HG03457 (cell line): ENCODE measurements at regions not wholly inside any gene's neighbourhood (a gene's known extent, or its start where the extent isn't known, plus 50 kb on each side); places are given as distances from the start of the nearest gene placed in this dataset.

ENCODE experiments used
- ATAC-seq: cut with Tn5 transposase; IDR thresholded peaks from one replicate; pipeline ENCODE4 v1.9.1; 2021; ENCODE audit warnings: moderate number of reproducible peaks; ENCODE audit not compliant: unreplicated experiment

- no peak for ATAC-seq
Measured at GRCh38 chr10:107415446-107415845, 250.9 kb upstream of the SORCS1 start.

- ATAC-seq = no peak
Measured at GRCh38 chr10:107413971-107414370, 249.5 kb upstream of the SORCS1 start.

DNA sequence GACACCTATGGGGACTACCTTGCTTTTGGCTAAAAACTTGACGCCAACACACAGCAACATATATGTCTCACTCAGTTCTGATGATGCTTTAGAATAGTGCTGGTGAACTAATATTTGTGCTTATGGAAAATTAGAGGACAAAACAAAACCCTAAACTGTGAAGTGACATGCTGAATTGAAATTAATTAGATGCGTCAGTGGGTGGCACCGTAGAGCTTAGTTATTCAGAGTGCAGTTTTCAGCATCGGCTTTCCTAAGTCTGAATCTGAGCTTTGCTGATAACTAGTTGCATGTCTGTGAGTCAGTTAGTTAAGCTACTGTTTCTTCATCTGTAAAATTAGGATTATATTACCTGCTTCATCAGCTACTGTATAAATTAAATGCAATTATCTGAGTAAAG lies 245.0 kb upstream of the SORCS1 start:
- no peak for ATAC-seq

DNA sequence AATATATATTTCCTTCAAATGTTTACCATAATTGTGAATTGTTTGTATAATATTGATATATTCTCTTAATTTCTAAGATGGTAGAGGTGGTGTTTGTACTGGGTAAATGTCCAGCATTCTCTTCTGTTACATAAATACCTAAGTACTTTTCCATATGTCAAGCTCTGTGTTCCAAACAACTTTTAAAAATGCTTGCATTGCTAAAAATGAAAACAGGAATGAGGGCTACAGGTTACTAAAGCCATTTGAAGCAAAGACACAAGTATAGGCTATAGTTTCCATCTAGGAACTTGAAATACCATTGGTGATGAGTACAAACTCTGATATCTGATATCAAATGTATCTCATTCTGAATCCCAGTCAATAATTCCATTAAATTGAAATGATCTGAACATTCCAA lies 233.6 kb upstream of the SORCS1 start:
- no peak for ATAC-seq

- no peak for ATAC-seq
Measured at GRCh38 chr10:107391901-107392300, 227.4 kb upstream of the SORCS1 start.

GRCh38 chr10:107390563-107390962 lies 226.1 kb upstream of the SORCS1 start:
- no peak for ATAC-seq

- ATAC-seq = no peak
Measured at GRCh38 chr10:107383357-107383756, 218.9 kb upstream of the SORCS1 start.

- no peak for ATAC-seq
Measured at GRCh38 chr10:107379601-107380000, 215.1 kb upstream of the SORCS1 start.

- no peak for ATAC-seq
Measured at GRCh38 chr10:107371801-107372200, 207.3 kb upstream of the SORCS1 start.

DNA sequence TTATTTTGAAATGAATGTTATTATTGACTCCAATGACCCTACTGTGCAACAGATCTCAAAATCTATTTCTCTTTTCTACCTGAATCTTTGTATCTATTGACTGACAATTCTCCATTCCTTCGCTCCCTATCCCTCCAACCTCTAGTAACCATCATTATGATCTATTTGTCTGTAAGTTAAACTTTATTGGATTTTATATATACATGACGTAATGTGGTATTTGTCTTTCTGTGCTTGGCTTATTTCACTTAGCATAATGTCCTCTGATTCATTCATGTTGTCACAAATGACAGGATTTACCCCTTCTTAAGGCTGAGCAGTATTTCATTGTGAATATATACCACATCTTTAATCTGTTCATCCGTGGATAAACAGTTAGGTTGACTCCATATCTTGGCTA lies 200.4 kb upstream of the SORCS1 start:
- no peak for ATAC-seq

DNA sequence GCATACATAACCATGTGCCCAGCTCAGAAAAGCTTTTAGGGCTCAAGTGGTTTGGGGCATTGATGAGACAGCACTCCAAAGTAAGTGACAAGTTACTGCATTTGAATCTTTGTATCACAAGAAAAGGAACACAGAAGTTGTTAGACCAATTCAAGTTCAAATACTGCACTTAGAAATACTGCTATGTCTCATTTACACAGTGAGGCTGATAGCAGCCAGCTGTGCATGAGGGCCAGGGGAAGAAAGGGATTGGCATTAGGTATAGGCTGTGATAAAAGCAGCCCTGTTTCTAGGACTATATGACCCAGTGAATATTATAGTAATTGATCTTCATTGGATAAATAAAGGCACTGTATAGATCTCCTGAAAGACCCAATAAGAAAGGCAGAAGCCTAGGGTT lies 197.8 kb upstream of the SORCS1 start:
- no peak for ATAC-seq

DNA sequence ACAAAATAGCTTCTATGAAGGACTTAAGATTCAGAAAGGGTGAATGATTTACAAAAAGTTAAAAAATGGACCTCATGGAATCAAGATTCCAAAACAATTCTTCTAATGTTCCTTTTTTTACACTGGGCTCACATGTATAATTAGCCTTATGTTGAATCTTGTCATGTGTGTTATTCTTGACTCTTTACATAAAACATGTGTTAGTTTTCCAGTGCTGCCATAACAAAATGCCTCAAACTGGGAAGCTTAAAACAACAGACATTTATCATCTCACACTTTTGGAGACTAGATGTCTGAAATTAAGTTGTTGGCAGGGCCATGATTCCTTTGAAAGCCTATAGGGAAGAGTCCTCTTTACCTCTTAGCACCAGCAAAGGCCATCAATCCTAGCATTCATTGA lies 192.5 kb upstream of the SORCS1 start:
- ATAC-seq = no peak

GRCh38 chr10:107356396-107356795 lies 191.9 kb upstream of the SORCS1 start:
- no peak for ATAC-seq

DNA sequence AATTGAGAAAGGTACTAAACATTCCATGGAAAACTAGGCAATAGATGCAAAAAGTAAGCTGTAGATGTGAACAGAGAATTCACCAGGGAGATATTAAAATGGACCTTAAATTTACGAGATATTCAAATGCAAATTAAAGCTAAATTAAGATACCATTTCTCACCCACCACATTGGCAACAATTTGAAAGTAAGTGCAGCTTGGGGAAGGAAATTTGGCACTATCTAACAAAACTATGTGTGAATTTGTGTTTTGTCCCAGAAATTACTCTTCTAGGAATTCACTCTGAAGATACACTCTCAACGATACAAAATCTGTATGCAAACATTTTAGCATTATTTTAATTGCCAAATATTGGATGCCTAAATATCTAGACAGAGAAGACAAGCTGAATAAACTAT lies 178.2 kb upstream of the SORCS1 start:
- ATAC-seq = no peak

- ATAC-seq = no peak
Measured at GRCh38 chr10:107341281-107341680, 176.8 kb upstream of the SORCS1 start.

- no peak for ATAC-seq
Measured at GRCh38 chr10:107340326-107340725, 175.8 kb upstream of the SORCS1 start.

GRCh38 chr10:107336061-107336460 lies 171.6 kb upstream of the SORCS1 start:
- no peak for ATAC-seq

GRCh38 chr10:107317592-107317991 lies 153.1 kb upstream of the SORCS1 start:
- ATAC-seq = no peak

- no peak for ATAC-seq
Measured at GRCh38 chr10:107303203-107303602, 138.7 kb upstream of the SORCS1 start.

GRCh38 chr10:107299606-107300005 lies 135.1 kb upstream of the SORCS1 start:
- ATAC-seq = no peak

- ATAC-seq = no peak
Measured at GRCh38 chr10:107284187-107284586, 119.7 kb upstream of the SORCS1 start.

DNA sequence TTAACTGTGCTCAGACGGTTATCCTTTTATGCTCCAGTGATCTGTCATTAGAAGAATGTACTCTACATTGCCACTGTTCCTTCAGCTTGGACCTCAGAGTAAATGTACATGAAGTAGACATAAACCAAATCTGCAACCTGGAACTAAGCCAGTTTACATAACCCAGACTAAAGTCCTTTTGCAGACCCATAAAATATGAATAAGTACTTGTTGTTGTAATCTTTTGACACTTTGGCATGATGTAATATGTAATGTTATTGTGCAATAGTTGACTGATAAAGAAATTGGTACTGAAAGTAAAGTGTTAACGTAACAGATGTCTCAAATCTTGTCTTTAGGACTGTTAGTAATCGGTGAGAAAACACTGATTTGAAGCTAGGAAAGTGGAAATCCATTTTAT lies 115.8 kb upstream of the SORCS1 start:
- no peak for ATAC-seq

- ATAC-seq = no peak
Measured at GRCh38 chr10:107277591-107277990, 113.1 kb upstream of the SORCS1 start.

GRCh38 chr10:107275806-107276205 lies 111.3 kb upstream of the SORCS1 start:
- no peak for ATAC-seq
